Skeletal muscle cell (primary cell): ENCODE measurements at regions not wholly inside any gene's neighbourhood (a gene's known extent, or its start where the extent isn't known, plus 50 kb on each side); places are given as distances from the start of the nearest gene placed in this dataset.

Source experiments
- DNase-seq: peaks from one replicate; pipeline ENCODE4 v3.0.0-alpha.2; 2010; ENCODE audit warnings: low read depth
- H3K4me3 ChIP-seq: 2 replicates; pipeline ENCODE4 v1.5.1; 2011; ENCODE audit warnings: low read depth, mild to moderate bottlenecking, control low read depth, low read length, moderate library complexity

- DNase-seq = no peak
- no peak overlapping the region for H3K4me3 ChIP-seq
These were observed 53.1 kb upstream of the KCNA1 start for GRCh38 chr12:4856596-4856995.

GRCh38 chr12:4857472-4858291 is 52.0 kb upstream of the KCNA1 start:
- DNase-seq = no peak
- peak overlapping the region; percentile 13 for H3K4me3 ChIP-seq

GRCh38 chr12:4858386-4858785 is 51.3 kb upstream of the KCNA1 start:
- no peak for DNase-seq
- H3K4me3 ChIP-seq = no peak overlapping the region

- H3K4me3 ChIP-seq = no peak overlapping the region
- no peak for DNase-seq
These were observed 50.1 kb upstream of the KCNA1 start for GRCh38 chr12:4859478-4860210.
